C4-2B (cell line): ENCODE measurements at regions not wholly inside any gene's neighbourhood (a gene's known extent, or its start where the extent isn't known, plus 50 kb on each side); places are given as distances from the start of the nearest gene placed in this dataset.

ENCODE experiments used
- CTCF ChIP-seq: fragments of 450-650 bp; conservative IDR thresholded peaks from 2 replicates; pipeline ENCODE4 v1.5.1; 2017; ENCODE audit warnings: mild to moderate bottlenecking
- ZFX ChIP-seq: fragments of 450-650 bp; IDR thresholded peaks from 2 replicates; pipeline ENCODE4 v1.6.1; 2017

- TF ChIP-seq CTCF (no peak), ZFX (no peak)
Measured at GRCh38 chr1:30533796-30534550, 189.4 kb downstream of the MATN1 start.
